ENCODE measurements at regions not wholly inside any gene's neighbourhood (a gene's known extent, or its start where the extent isn't known, plus 50 kb on each side); places are given as distances from the start of the nearest gene placed in this dataset.

DNA sequence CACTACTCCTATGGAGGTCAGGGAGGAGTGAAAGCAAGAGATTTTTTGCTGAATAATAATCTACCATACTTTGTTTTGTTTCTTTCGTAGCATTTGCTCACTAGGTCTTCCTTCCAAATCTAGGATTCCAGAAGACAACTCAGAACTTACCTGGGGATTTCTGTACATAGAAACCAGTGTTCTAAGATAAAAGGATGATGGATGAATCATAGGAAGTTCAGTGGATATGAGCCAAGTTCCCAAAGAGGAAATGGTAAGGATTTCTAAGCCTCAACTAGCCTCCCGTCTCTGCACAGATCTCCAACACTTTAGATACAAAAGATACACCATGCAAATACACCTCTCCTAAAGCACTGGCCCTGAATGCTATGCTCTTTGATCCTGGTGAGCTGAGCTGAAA, 283.9 kb downstream of the TAFA4 start:
- TF ChIP-seq, protein P1, sequence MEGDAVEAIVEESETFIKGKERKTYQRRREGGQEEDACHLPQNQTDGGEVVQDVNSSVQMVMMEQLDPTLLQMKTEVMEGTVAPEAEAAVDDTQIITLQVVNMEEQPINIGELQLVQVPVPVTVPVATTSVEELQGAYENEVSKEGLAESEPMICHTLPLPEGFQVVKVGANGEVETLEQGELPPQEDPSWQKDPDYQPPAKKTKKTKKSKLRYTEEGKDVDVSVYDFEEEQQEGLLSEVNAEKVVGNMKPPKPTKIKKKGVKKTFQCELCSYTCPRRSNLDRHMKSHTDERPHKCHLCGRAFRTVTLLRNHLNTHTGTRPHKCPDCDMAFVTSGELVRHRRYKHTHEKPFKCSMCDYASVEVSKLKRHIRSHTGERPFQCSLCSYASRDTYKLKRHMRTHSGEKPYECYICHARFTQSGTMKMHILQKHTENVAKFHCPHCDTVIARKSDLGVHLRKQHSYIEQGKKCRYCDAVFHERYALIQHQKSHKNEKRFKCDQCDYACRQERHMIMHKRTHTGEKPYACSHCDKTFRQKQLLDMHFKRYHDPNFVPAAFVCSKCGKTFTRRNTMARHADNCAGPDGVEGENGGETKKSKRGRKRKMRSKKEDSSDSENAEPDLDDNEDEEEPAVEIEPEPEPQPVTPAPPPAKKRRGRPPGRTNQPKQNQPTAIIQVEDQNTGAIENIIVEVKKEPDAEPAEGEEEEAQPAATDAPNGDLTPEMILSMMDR (IDR thresholded peaks at IDR 0.05; ENCODE audit: insufficient read depth, low read depth, low read length) = no peak
- CTCF ChIA-PET = no interaction called here
- Histone ChIP-seq H3K4me3 (ENCODE audit: low read depth, low read length) (no peak overlapping the region), H3K27me3 (ENCODE audit: control insufficient read depth, insufficient read depth, low read length) (no peaks in the 10 kb centered on the region), H3K36me3 (ENCODE audit: control insufficient read depth, insufficient read depth, low read length) (no peaks in the 10 kb centered on the region)
- POLR2A ChIA-PET = no interaction called here
- no peak for DNase-seq (ENCODE audit: low read depth)

DNA sequence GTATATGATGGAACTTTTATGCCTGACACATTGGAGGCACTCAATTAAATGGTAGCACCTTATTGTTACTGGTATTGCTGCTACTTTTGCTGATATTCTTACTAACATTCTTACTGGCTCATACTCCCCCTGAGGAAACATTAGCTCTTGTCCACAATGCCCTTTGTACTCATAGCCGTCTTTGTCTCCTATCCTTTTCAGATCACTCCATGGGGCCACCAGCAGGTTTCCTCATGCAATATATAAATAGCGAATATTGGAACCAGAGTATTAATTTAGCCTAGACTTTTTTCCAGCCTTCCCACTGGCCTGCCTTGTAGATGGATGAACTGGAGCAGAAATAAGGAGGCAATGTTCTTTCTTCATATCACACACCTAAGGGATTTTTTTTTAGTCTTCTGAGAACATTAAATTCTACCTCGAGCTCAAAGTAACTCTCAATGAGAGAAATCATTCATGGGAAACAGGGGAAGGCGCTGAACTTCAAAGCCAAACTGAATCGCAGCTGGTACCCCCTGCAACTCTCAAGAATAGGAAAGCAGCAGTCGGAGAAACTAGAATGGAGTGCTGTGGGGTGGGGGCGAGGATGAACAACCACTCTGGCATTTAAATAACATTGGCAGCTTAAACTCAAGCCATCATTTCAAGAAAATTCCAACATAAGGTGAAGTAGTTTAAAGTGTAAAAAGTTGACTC, 300.3 kb downstream of the TAFA4 start:
- TF ChIP-seq, protein P1 (IDR thresholded peaks at IDR 0.05; ENCODE audit: insufficient read depth, low read depth, low read length) = no peak
- Histone ChIP-seq H3K27me3 (ENCODE audit: control insufficient read depth, insufficient read depth, low read length) (no peaks in the 10 kb centered on the region), H3K36me3 (ENCODE audit: control insufficient read depth, insufficient read depth, low read length) (no peaks in the 10 kb centered on the region), H3K4me3 (ENCODE audit: low read depth, low read length) (no peak overlapping the region)
- ChIA-PET CTCF (no interaction called here), POLR2A (no interaction called here)
- DNase-seq (ENCODE audit: low read depth) = no peak

DNA sequence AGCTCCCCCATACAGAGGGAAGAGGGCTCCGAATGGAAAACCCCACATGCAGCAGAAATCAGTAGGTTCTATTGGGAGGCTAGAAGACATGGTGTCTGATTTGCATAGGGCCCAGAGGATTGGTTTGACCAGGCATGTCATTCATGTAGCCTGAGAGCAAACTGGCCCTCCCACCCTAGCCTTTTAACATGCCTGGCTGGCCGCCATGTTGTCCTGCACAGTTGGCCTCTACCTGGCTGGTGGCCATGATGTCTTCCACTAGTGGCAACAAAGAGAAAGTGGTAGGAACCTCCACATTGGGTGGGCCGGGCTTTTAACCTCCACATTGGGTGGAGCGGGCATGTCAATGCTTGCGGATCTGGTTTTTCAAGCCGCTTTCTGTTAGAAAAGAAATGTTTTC, 312.1 kb downstream of the TAFA4 start:
- POLR2A ChIA-PET = no interaction called here
- H3K27me3 ChIP-seq (ENCODE audit: control insufficient read depth, insufficient read depth, low read length) = no peaks in the 10 kb centered on the region
- CTCF ChIA-PET = no interaction called here
- TF ChIP-seq, protein P1 (IDR thresholded peaks at IDR 0.05; ENCODE audit: insufficient read depth, low read depth, low read length) = no peak
- no peaks in the 10 kb centered on the region for H3K36me3 ChIP-seq (ENCODE audit: control insufficient read depth, insufficient read depth, low read length)
- DNase-seq (ENCODE audit: low read depth) = no peak
- no peak overlapping the region for H3K4me3 ChIP-seq (ENCODE audit: low read depth, low read length)

DNA sequence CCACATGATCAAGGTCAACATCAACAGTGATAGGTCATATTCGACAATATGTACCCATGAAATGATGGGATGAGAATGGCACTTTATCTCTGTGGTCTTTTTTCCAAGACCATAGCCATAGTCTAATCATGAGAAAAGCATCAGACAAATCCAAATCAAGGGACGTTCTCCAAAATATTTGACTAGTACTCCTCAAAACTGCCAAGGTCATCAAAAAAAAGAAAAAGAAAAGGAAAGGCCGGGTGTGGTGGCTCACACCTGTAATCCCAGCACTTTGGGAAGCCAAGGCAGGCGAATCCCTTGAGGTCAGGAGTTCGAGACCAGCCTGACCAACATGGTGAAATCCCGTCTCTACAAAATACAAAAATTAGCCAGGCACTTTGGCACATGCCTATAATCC, 318.3 kb downstream of the TAFA4 start:
- no peak overlapping the region for H3K4me3 ChIP-seq (ENCODE audit: low read depth, low read length)
- TF ChIP-seq, protein P1 (IDR thresholded peaks at IDR 0.05; ENCODE audit: insufficient read depth, low read depth, low read length) = no peak
- no peaks in the 10 kb centered on the region for H3K27me3 ChIP-seq (ENCODE audit: control insufficient read depth, insufficient read depth, low read length)
- ChIA-PET POLR2A (no interaction called here), CTCF (no interaction called here)
- no peaks in the 10 kb centered on the region for H3K36me3 ChIP-seq (ENCODE audit: control insufficient read depth, insufficient read depth, low read length)
- DNase-seq (ENCODE audit: low read depth) = no peak

DNA sequence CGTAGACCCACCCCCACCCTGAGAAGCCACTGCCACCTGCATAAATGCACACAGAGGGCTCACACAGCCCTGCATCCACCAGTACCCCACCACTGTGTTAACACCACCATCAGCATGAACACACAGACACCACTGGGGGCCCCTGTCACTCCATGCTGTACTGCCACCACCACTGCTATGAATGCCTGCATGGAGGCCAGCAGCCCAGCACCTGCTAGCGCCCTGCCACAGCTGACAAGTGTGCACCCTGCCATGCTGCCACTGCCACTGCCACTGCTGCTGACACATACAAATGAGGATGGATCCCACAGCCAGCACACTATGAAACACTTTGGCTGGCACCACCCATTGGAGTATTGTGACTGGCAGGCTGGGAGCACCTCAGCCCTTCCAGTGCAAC, 361.0 kb downstream of the TAFA4 start:
- Histone ChIP-seq H3K27me3 (ENCODE audit: control insufficient read depth, insufficient read depth, low read length) (no peaks in the 10 kb centered on the region), H3K4me3 (ENCODE audit: low read depth, low read length) (no peak overlapping the region), H3K36me3 (ENCODE audit: control insufficient read depth, insufficient read depth, low read length) (no peaks in the 10 kb centered on the region)
- TF ChIP-seq, protein P1 (IDR thresholded peaks at IDR 0.05; ENCODE audit: insufficient read depth, low read depth, low read length) = no peak
- DNase-seq (ENCODE audit: low read depth) = no peak
- POLR2A ChIA-PET = no interaction called here
- CTCF ChIA-PET = no interaction called here
